ENCODE measurements at regions not wholly inside any gene's neighbourhood (a gene's known extent, or its start where the extent isn't known, plus 50 kb on each side); places are given as distances from the start of the nearest gene placed in this dataset.

DNA sequence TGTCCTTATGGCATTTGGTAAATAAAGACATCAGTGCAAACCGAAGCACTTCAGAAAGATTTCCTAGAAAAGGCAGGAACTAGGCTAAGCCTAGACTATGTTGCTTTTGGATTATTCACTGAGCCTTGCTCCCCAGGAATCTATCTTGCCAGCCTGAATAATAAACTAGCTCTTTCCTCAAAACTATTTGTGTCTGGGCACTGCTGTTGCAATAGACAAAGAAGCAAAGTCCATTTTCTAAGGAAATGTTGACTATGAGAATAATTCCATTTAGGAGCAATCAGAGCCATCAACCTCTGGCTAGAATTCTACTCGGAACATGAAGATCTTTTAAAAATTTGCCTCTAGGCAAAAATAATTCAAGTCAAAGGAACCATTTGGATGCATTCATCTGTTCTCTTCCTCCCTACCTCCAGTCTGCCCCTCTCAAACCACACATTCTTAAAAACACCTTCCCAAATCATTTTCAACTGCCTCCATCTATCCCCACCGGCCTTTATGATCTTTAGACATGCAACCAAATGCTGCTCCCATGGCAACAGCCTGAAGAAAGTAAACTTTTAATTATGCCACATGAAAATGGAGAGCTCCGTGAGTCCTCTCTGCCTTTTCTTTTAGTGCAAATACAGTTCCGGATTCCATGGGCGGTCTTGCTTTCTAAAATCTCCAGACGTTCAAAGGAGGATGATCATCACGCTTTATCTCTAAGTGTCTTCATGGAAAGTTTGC, 61.5 kb upstream of the FZD10 start:
- TF ChIP-seq, protein P1, sequence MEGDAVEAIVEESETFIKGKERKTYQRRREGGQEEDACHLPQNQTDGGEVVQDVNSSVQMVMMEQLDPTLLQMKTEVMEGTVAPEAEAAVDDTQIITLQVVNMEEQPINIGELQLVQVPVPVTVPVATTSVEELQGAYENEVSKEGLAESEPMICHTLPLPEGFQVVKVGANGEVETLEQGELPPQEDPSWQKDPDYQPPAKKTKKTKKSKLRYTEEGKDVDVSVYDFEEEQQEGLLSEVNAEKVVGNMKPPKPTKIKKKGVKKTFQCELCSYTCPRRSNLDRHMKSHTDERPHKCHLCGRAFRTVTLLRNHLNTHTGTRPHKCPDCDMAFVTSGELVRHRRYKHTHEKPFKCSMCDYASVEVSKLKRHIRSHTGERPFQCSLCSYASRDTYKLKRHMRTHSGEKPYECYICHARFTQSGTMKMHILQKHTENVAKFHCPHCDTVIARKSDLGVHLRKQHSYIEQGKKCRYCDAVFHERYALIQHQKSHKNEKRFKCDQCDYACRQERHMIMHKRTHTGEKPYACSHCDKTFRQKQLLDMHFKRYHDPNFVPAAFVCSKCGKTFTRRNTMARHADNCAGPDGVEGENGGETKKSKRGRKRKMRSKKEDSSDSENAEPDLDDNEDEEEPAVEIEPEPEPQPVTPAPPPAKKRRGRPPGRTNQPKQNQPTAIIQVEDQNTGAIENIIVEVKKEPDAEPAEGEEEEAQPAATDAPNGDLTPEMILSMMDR (IDR thresholded peaks at IDR 0.05): no peak
- no peak for TF ChIP-seq POLR2A (IDR thresholded peaks at IDR 0.05)
